ENCODE measurements at regions not wholly inside any gene's neighbourhood (a gene's known extent, or its start where the extent isn't known, plus 50 kb on each side); places are given as distances from the start of the nearest gene placed in this dataset.

DNA sequence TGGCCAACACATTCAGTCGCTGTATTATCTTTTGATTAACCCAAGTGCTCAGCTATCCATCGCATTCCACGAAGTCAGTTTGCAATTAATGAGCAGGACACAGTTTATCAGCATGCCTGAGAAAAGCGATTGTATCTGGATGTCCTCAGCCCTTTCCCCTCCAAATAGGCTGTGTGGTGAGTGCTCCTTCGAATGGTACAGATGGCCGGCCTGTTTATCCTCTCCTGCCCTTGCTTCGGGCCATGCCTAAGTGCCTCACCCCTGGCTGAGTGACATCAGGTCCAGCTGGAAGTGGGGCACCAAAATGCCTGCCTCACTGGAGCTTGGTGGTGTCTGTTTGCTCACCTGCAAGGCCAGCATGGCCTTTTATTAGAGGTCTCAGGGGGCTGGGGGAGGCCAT, 317.3 kb downstream of the GADD45G start:
- DNase-seq = peak; percentile 73

GRCh38 chr9:89923174-89923573, 318.4 kb downstream of the GADD45G start:
- no peak for DNase-seq

- DNase-seq = peak; percentile 53
Measured at GRCh38 chr9:89923961-89924504, 319.2 kb downstream of the GADD45G start.

GRCh38 chr9:89924611-89925010, 319.8 kb downstream of the GADD45G start:
- DNase-seq = no peak

- no peak for DNase-seq
Measured at GRCh38 chr9:89926167-89926566, 321.4 kb downstream of the GADD45G start.

- DNase-seq = no peak
Measured at GRCh38 chr9:89926691-89927220, 321.9 kb downstream of the GADD45G start.

- no peak for DNase-seq
Measured at GRCh38 chr9:89928106-89928505, 323.3 kb downstream of the GADD45G start.

DNA sequence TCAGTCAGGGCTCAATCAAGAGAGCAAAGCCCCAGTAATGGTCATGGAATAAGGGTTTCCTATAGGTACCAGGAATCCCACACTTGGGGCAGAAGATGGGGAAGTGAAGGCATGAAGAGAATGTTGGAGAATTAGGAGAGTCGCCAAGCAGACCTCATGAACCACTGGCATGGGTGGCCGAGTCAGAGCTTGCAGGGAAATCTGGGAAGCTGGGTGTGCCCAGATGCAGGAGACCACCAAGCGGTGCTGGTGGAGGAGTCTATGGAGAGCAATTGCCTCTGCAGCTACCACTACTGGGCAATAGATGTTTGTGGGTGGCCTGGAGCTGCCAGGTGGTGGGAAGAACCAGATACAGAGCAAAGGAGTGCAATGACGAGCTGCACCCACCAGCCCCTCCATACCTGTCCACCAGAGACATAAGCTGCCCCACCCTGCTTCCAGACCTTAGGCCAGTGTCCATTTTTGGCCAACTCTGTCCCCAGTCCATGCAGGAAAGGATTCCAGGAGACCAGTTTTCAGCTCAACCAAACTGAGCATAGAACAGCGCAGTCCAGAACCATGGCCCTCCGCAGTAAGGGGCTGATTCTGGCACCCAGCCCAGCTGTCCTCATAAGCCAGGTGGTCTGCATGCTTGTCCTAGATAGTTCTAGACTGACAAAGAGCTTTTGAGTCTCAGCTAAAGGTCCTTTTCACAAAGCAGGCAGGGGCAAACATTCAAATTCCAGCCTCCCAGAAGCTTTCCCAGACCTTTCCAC, 323.9 kb downstream of the GADD45G start:
- no peak for DNase-seq

DNA sequence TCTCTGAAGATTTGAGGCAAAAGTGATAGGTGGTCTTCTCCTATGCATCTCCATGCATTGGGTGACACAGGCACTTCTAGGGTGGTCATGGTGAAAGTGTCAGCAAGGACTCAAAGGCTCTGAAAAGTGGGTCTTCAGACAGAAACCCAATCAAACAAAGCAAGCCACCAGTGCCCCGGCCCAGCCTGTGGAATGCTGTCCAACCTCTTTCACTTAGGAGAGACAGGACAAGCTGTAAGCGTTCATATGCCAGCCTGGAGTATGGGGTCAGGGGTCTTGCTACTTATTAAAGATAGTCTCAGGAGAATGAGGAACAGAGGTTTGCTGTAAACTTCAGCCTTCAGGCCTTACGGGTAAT, 324.5 kb downstream of the GADD45G start:
- DNase-seq = no peak

DNA sequence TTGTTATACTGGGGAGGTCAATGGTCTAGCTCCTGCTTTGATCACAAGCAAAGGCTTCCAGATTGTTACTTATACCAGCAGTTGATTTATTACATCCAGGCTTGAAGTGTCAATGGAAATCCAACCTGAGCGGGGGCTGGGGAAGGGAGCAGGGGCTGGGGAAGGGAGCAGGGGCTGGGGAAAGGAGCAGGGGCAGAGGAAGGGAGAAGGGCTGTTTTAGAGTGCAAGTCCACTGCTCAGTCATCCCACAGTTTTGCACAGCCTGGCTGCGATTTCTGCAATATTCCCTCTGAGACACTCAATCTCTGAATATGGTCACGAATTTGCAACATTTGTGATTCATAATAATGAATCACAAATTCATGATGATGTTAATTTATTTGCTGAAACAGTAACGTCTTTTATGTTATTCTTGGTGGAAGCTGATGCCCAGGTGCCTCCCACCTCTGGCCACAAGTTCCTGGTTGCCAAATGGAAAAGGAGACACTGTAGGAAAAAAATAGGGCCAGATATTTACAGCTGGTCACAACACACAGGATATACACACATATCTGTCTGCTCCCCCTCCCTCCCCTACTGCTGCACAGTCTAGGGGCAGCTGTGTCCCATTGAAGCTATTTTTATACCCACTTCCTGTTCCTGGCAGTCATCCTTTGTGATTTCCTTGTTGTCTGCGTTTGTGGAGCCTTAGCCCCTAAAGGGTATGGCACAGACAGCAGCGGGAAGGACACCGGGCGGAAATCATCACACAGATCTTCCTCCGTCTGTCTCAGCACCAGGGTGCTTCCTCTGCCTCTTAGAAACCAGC, 325.1 kb downstream of the GADD45G start:
- DNase-seq = peak; percentile 92

GRCh38 chr9:89933578-89933977, 328.8 kb downstream of the GADD45G start:
- DNase-seq = no peak

- no peak for DNase-seq
Measured at GRCh38 chr9:89935115-89935514, 330.3 kb downstream of the GADD45G start.

DNA sequence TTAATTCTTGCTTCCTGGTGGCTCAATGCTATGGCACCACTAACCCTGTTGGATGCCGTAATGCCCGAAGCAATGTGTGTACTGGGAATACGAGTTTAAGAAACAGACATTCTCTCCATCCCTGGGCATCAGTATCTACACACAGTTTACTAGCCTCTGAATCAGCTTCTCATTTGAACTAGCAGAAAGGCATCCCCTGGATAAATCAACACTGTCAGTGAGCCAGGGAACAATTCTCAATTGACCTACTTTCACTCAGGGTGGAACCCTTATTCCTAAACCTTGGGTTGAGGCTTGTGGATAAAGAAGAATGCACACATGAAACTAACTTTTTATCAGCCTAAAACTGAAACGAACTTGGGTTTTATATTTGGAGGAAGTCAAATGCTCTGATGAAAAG, 331.0 kb downstream of the GADD45G start:
- no peak for DNase-seq

GRCh38 chr9:89937051-89937450, 332.2 kb downstream of the GADD45G start:
- DNase-seq = no peak

DNA sequence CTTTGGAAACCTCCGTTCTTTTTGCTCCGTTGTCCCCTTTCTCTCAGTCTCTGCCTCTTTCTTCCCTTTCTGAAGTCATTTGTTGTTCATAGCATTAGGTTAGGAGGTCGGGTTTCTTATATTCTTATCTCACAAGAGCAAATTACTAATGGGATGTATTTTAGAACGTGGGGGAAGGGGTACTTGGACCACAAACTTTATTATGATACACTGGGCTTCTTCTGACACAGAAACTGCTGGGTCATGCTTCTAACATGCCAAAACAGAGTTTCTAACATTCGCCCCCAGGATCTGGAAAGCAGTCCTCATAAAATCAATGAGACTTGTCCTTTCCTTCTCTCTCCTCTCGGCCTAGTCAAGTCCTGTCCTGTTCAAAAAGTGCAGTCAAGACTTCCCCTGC, 334.4 kb downstream of the GADD45G start:
- no peak for DNase-seq

DNA sequence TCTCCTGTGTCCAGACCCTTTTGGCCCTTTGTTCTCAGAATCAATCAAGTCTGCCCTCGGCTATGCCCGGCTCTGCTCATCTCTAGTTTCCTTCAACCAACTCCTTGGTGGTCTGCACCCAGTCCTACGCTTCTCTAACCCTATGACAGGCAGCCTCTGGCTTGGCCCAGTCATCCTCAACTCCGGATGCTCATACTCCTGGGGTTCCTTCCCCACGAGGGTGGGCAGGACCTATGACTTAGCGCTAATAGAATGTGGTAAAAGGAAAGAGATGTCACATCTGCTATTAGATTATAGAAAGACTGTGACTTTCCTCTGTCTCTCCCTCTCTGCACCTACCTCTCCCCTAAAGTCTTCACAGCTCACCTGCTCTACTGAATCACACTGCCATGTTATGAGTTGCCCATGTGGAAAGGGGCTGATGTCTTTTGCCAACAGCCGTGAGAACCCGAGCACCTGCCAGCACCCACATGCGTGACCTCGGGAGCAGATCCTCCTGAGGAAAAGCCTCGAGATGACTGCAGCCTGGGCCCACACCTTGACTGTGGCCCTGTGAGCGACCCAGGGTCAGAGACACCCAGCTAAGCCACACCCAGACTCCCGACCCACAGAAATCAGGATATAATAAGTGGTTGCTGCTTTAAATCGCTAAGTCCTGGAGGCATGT, 334.9 kb downstream of the GADD45G start:
- DNase-seq = no peak

DNA sequence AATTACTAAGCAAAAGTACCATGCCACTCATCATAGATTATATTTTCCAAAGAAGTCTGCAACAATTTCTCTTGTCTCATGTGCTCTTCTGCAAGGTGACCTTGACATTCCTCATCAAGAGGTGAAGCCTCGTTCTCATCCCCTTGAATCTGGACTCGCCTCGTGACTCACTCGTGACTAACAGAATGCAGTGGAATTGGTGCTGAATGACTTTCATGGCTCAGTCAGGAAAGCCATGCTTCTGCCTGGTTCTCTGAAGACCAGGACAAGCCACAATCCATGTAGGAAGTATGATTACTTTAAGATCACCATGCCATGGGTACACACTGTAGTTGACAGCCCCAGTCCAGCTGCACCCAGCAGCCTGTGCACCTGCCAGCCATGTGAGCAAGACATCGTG, 335.8 kb downstream of the GADD45G start:
- DNase-seq = no peak

- no peak for DNase-seq
Measured at GRCh38 chr9:89941875-89942274, 337.1 kb downstream of the GADD45G start.

- DNase-seq = no peak
Measured at GRCh38 chr9:89942643-89943042, 337.8 kb downstream of the GADD45G start.

DNA sequence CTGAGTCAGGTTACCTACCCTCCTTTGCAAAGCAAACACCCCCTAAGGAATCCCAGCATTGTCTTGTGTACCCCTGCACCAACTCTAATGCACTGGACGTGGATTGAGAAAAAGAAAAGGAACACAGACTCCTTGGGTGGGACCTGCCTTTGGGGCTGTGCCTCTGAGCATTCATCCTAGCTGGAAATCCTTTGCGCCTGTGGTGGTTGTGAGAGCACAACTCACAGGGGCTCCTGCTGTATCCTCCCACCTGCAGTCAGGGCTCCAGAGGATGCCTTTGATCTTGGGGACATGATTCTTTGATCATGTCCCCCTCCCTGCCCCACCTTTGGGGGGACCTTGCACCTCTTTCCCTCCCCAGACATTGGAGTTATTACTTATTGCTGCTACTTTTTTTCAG, 338.5 kb downstream of the GADD45G start:
- no peak for DNase-seq

GRCh38 chr9:89943728-89944127, 338.9 kb downstream of the GADD45G start:
- no peak for DNase-seq

DNA sequence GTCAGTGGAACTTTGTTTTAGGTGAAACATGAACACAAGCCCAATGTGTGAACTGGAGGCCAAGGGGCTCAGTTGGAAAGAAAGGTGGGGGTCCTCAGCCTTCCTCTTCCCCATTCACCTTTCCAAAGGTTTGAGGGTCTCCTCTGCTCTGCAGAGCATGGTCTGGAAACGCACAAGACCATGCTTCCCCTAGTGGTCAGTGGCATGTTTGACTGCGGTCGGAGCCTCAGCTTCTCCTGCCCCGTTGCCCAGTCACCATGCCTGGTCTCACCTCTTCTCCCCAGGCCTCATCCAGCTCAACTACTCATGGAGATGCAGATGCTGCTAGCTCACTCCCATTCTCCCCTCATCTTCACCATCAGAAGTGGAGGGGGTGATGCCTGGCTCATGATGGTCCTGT, 340.3 kb downstream of the GADD45G start:
- DNase-seq = no peak

GRCh38 chr9:89946741-89947140, 341.9 kb downstream of the GADD45G start:
- no peak for DNase-seq
